Right lobe of liver (tissue), 6 donors: ENCODE measurements at regions not wholly inside any gene's neighbourhood (a gene's known extent, or its start where the extent isn't known, plus 50 kb on each side); places are given as distances from the start of the nearest gene placed in this dataset.
A peak's percentile ranks its signal among the peaks of the same experiment; 100 is the strongest.

Experiments used
- ATAC-seq, 4 donors: fragments of 200-7000 bp; cut with Tn5 transposase; one replicate each; pipeline ENCODE4 v1.9.1; 2020; ENCODE audit warnings: mild to moderate bottlenecking in 4 of 4, moderate library complexity in 4 of 4
- DNase-seq, 3 donors: peaks; one replicate each; pipeline ENCODE4 v3.0.0-alpha.2; 2020
- H3K27ac ChIP-seq, 3 donors: fragments of 200-600 bp; one replicate each; pipeline ENCODE4 v1.8.0; 2022
- H3K27me3 ChIP-seq, 2 donors: fragments of 200-600 bp; one replicate each; pipeline ENCODE4 v1.8.0; 2022
- H3K36me3 ChIP-seq, 4 donors: fragments of 200-600 bp; sonication (generic) in 1 of 4; one replicate each; pipeline versions ENCODE4 v1.5.1 to v1.8.0; 2017 to 2022; ENCODE audit warnings: control low read depth in 1 of 4
- H3K4me1 ChIP-seq, 4 donors: fragments of 200-600 bp; sonication (generic) in 1 of 4; one replicate each; pipeline versions ENCODE4 v1.5.1 to v1.8.0; 2017 to 2022; ENCODE audit warnings: control low read depth in 1 of 4
- H3K4me3 ChIP-seq, 3 donors: fragments of 200-600 bp; one replicate each; pipeline ENCODE4 v1.8.0; 2022
- H3K9me3 ChIP-seq, 4 donors: fragments of 200-600 bp; sonication (generic) in 1 of 4; one replicate each; pipeline versions ENCODE4 v1.5.1 to v1.8.0; 2017 to 2022; ENCODE audit warnings: control low read depth in 1 of 4
- POLR2A ChIP-seq: fragments of 450-650 bp; IDR thresholded peaks from one replicate; pipeline ENCODE4 v1.6.1; 2017; ENCODE audit warnings: antibody characterized with exemption, mild to moderate bottlenecking
- WGBS: methylation state at CpG from one replicate; pipeline ENCODE4 v1.1.6; 2018; ENCODE audit warnings: low coverage, low lambda C conversion rate; ENCODE audit not compliant: insufficient coverage; ENCODE audit errors: missing lambda C conversion rate; 5-methylcytosine and 5-hydroxymethylcytosine counted together
- intact Hi-C, 2 donors: fragments of 100-400 bp; cut with DNase I; formaldehyde crosslinking; loops; one replicate each; pipeline versions ENCODE4 v1.11.2 to v1.14.1; 2022
- TF ChIP-seq, protein P1 (sequence below), 4 donors: fragments of 200-600 bp in 3 of 4; fragments of 450-650 bp in 1 of 4; IDR thresholded peaks; one replicate each; pipeline versions ENCODE4 v1.5.1 to v1.8.0; 2016 to 2022; ENCODE audit warnings: antibody characterized with exemption in 4 of 4, mild to moderate bottlenecking in 2 of 4
- donor health status: DM: no; HTN: yes; CAD: no.
- donor health status: DM: no; HTN: no; CAD: no.
- donor health status: DM: no; HTN: no; CAD: no.
- donor health status: DM: no; HTN: yes; CAD: no.
- donor health status: DM: no; HTN: yes; CAD: no.

- Histone ChIP-seq H3K27me3 (no peaks in the 10 kb centered on the region), H3K4me1 (peaks cover 0 to 8% (median 0%) of the 10 kb centered on the region in 4 donors), H3K36me3 (no peaks in the 10 kb centered on the region), H3K27ac (no peak overlapping the region), H3K4me3 (no peak overlapping the region), H3K9me3 (no peaks in the 10 kb centered on the region)
- intact Hi-C loops: no loop called here
- WGBS: 100% methylated on average over 1 of the region's 1 CpG
- DNase-seq (no peak), ATAC-seq (no peak)
- TF ChIP-seq POLR2A: no peak
- TF ChIP-seq, protein P1, sequence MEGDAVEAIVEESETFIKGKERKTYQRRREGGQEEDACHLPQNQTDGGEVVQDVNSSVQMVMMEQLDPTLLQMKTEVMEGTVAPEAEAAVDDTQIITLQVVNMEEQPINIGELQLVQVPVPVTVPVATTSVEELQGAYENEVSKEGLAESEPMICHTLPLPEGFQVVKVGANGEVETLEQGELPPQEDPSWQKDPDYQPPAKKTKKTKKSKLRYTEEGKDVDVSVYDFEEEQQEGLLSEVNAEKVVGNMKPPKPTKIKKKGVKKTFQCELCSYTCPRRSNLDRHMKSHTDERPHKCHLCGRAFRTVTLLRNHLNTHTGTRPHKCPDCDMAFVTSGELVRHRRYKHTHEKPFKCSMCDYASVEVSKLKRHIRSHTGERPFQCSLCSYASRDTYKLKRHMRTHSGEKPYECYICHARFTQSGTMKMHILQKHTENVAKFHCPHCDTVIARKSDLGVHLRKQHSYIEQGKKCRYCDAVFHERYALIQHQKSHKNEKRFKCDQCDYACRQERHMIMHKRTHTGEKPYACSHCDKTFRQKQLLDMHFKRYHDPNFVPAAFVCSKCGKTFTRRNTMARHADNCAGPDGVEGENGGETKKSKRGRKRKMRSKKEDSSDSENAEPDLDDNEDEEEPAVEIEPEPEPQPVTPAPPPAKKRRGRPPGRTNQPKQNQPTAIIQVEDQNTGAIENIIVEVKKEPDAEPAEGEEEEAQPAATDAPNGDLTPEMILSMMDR (IDR thresholded peaks at IDR 0.05): no peak
Measured at GRCh38 chr6:142642651-142643050, 302.3 kb downstream of the HIVEP2 start.

- intact Hi-C loops: no loop called here
- WGBS: 70% methylated on average over 3 of the region's 3 CpGs
- Histone ChIP-seq H3K9me3 (no peaks in the 10 kb centered on the region), H3K4me3 (no peak overlapping the region), H3K27me3 (no peaks in the 10 kb centered on the region), H3K27ac (no peak overlapping the region), H3K4me1 (peaks cover 0 to 13% (median 0%) of the 10 kb centered on the region in 4 donors), H3K36me3 (no peaks in the 10 kb centered on the region)
- DNase-seq (no peak), ATAC-seq (no peak)
- TF ChIP-seq POLR2A: no peak
- TF ChIP-seq, protein P1 (IDR thresholded peaks at IDR 0.05): no peak
Measured at GRCh38 chr6:142644866-142645265, 300.1 kb downstream of the HIVEP2 start.

- H3K4me3 ChIP-seq: no peak overlapping the region
- DNase-seq: no peak
- intact Hi-C loops: no loop called here
- ATAC-seq: no peak
- no peaks in the 10 kb centered on the region for H3K36me3 ChIP-seq
- no peaks in the 10 kb centered on the region for H3K27me3 ChIP-seq
- TF ChIP-seq, protein P1 (IDR thresholded peaks at IDR 0.05): no peak
- TF ChIP-seq POLR2A: no peak
- H3K27ac ChIP-seq: no peak overlapping the region
- peaks cover 0 to 13% (median 0%) of the 10 kb centered on the region in 4 donors for H3K4me1 ChIP-seq
- H3K9me3 ChIP-seq: no peaks in the 10 kb centered on the region
- WGBS: 80% methylated on average over 1 of the region's 2 CpGs
Measured at GRCh38 chr6:142645663-142646062, 299.3 kb downstream of the HIVEP2 start.

- Histone ChIP-seq H3K27ac (peak overlapping the region; percentile 24 to 81 (median 42)), H3K4me3 (peak overlapping the region in 2 of 3 donors; percentile 10 to 22), H3K4me1 (peaks cover 0 to 13% (median 0%) of the 10 kb centered on the region in 4 donors), H3K36me3 (no peaks in the 10 kb centered on the region), H3K27me3 (no peaks in the 10 kb centered on the region), H3K9me3 (no peaks in the 10 kb centered on the region)
- ATAC-seq: peak; percentile 77 to 84 (median 80)
- peak; percentile 20 to 64 (median 45) for DNase-seq
- no peak for TF ChIP-seq POLR2A
- TF ChIP-seq, protein P1 (IDR thresholded peaks at IDR 0.05): no peak
- intact Hi-C loops: no loop called here
- 25% methylated on average over 3 of the region's 6 CpGs for WGBS
Measured at GRCh38 chr6:142647449-142648035, 297.4 kb downstream of the HIVEP2 start.
